Liver (tissue), 3 donors: ENCODE measurements at regions not wholly inside any gene's neighbourhood (a gene's known extent, or its start where the extent isn't known, plus 50 kb on each side); places are given as distances from the start of the nearest gene placed in this dataset.

Experiments
- EGR1 ChIP-seq, 2 donors: IDR thresholded peaks; 2 replicates each; pipeline ENCODE4 v1.6.1; 2016 to 2018; ENCODE audit warnings: antibody characterized with exemption in 2 of 2, low read depth in 2 of 2
- GABPA ChIP-seq, 2 donors: IDR thresholded peaks in 1 of 2; conservative IDR thresholded peaks in 1 of 2; 2 replicates each; pipeline ENCODE4 v1.6.1; 2016; ENCODE audit warnings: antibody characterized with exemption in 2 of 2, mild to moderate bottlenecking in 1 of 2, moderate library complexity in 1 of 2
- RAD21 ChIP-seq, 2 donors: IDR thresholded peaks; 2 replicates each; pipeline ENCODE4 v1.6.1; 2016; ENCODE audit warnings: antibody characterized with exemption in 2 of 2, mild to moderate bottlenecking in 2 of 2
- RXRA ChIP-seq, 2 donors: IDR thresholded peaks; 2 replicates each; pipeline ENCODE4 v1.6.1; 2017 to 2018; ENCODE audit warnings: antibody characterized with exemption in 2 of 2, mild to moderate bottlenecking in 1 of 2
- SP1 ChIP-seq: IDR thresholded peaks from 2 replicates; pipeline ENCODE4 v1.6.1; 2018; ENCODE audit warnings: antibody characterized with exemption, mild to moderate bottlenecking
- TAF1 ChIP-seq: conservative IDR thresholded peaks from 2 replicates; pipeline ENCODE4 v1.6.1; 2016; ENCODE audit warnings: antibody characterized with exemption, mild to moderate bottlenecking
- TF ChIP-seq, protein P1 (sequence below): fragments of 150-350 bp; IDR thresholded peaks from 2 replicates; pipeline ENCODE4 v1.5.1; 2017; ENCODE audit warnings: improper control_type of control experiment, low read depth, low read length; ENCODE audit not compliant: missing input control
- TF ChIP-seq, protein P2 (sequence below): IDR thresholded peaks from 2 replicates; pipeline ENCODE4 v1.6.1; 2016; ENCODE audit warnings: antibody characterized with exemption
- donor health status: healthy.
- donor health status: healthy.

DNA sequence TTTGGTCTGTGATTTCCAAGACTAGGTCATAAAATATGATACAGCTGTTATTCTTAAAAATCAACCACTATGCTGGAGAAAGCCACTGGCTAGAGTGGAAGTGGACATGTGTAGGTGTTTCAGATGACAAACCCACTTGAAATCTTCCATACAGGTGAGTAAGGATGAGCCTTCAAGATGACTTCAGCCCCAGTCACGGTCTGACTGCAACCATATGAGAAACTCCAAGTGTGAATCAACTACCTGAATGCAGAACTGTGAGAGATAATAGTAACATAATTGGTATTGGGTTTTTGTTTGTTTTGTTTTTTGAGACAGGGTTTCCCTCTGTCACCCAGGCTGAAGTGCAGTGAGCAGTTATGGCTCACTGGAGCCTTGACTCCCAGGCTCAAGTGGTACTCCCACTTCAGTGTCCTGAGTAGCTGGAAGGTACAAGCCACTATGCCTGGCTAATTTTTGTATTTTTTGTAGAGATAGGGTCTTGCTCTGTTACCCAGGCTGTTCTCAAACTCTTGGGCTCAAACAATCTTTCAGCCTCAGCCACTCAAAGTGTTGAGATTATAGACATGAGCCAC lies 273.3 kb upstream of the LRIG3 start:
- TF ChIP-seq, protein P1, sequence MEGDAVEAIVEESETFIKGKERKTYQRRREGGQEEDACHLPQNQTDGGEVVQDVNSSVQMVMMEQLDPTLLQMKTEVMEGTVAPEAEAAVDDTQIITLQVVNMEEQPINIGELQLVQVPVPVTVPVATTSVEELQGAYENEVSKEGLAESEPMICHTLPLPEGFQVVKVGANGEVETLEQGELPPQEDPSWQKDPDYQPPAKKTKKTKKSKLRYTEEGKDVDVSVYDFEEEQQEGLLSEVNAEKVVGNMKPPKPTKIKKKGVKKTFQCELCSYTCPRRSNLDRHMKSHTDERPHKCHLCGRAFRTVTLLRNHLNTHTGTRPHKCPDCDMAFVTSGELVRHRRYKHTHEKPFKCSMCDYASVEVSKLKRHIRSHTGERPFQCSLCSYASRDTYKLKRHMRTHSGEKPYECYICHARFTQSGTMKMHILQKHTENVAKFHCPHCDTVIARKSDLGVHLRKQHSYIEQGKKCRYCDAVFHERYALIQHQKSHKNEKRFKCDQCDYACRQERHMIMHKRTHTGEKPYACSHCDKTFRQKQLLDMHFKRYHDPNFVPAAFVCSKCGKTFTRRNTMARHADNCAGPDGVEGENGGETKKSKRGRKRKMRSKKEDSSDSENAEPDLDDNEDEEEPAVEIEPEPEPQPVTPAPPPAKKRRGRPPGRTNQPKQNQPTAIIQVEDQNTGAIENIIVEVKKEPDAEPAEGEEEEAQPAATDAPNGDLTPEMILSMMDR, result no peak
- TF ChIP-seq EGR1 (IDR thresholded peaks at IDR 0.05; ENCODE audit: low read depth in 2 of 2), result no peak
- TF ChIP-seq SP1, result no peak
- no peak for TF ChIP-seq RAD21 (IDR thresholded peaks at IDR 0.05)
- no peak for TF ChIP-seq GABPA (IDR thresholded peaks at IDR 0.05 in 1 of 2, conservative IDR thresholded peaks at IDR 0.05 in 1 of 2)
- no peak for TF ChIP-seq TAF1
- no peak for TF ChIP-seq RXRA (IDR thresholded peaks at IDR 0.05)
- TF ChIP-seq, protein P2, sequence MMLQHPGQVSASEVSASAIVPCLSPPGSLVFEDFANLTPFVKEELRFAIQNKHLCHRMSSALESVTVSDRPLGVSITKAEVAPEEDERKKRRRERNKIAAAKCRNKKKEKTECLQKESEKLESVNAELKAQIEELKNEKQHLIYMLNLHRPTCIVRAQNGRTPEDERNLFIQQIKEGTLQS, result no peak
